Left kidney (tissue), 1 donor: ENCODE measurements at regions not wholly inside any gene's neighbourhood (a gene's known extent, or its start where the extent isn't known, plus 50 kb on each side); places are given as distances from the start of the nearest gene placed in this dataset.

Experiments used
- DNase-seq: peaks from one replicate; pipeline ENCODE4 v3.0.0-alpha.2; 2013

GRCh38 chr20:50392138-50392866 is 117.9 kb upstream of the PTPN1 start:
- no peak for DNase-seq

- no peak for DNase-seq
These were observed 116.9 kb upstream of the PTPN1 start for GRCh38 chr20:50393242-50393641.

- DNase-seq: no peak
These were observed 116.1 kb upstream of the PTPN1 start for GRCh38 chr20:50393990-50394561.

GRCh38 chr20:50394569-50394968 is 115.6 kb upstream of the PTPN1 start:
- no peak for DNase-seq

- DNase-seq: no peak
These were observed 114.9 kb upstream of the PTPN1 start for GRCh38 chr20:50395251-50395729.

- no peak for DNase-seq
These were observed 114.2 kb upstream of the PTPN1 start for GRCh38 chr20:50395914-50396488.

GRCh38 chr20:50396623-50397022 is 113.6 kb upstream of the PTPN1 start:
- DNase-seq: no peak

- DNase-seq: no peak
These were observed 113.1 kb upstream of the PTPN1 start for GRCh38 chr20:50397058-50397457.

GRCh38 chr20:50398064-50398463 is 112.1 kb upstream of the PTPN1 start:
- no peak for DNase-seq

GRCh38 chr20:50398471-50398820 is 111.7 kb upstream of the PTPN1 start:
- DNase-seq: no peak

- no peak for DNase-seq
These were observed 111.2 kb upstream of the PTPN1 start for GRCh38 chr20:50398821-50399554.

- DNase-seq: no peak
These were observed 110.6 kb upstream of the PTPN1 start for GRCh38 chr20:50399555-50399916.

GRCh38 chr20:50399917-50400704 is 110.1 kb upstream of the PTPN1 start:
- DNase-seq: no peak

- no peak for DNase-seq
These were observed 109.2 kb upstream of the PTPN1 start for GRCh38 chr20:50400705-50401586.

GRCh38 chr20:50401587-50402418 is 108.4 kb upstream of the PTPN1 start:
- DNase-seq: no peak

- no peak for DNase-seq
These were observed 106.4 kb upstream of the PTPN1 start for GRCh38 chr20:50403565-50404418.

- DNase-seq: no peak
These were observed 105.6 kb upstream of the PTPN1 start for GRCh38 chr20:50404419-50405234.

- DNase-seq: no peak
These were observed 104.8 kb upstream of the PTPN1 start for GRCh38 chr20:50405235-50405914.
